ENCODE measurements at regions not wholly inside any gene's neighbourhood (a gene's known extent, or its start where the extent isn't known, plus 50 kb on each side); places are given as distances from the start of the nearest gene placed in this dataset.
"Not testable (repeated sequence)": the region's sequence is repeated elsewhere in the genome, so short reads cannot be mapped to it uniquely, and the experiment has no call there.

- DNase-seq (ENCODE audit: low read depth in 2 of 2), result no peak
These were observed 911.1 kb downstream of the KCNT2 start for GRCh38 chr1:195697130-195697529.

- DNase-seq (ENCODE audit: low read depth in 2 of 2), result no peak
These were observed 921.5 kb downstream of the KCNT2 start for GRCh38 chr1:195686764-195687163.

DNA sequence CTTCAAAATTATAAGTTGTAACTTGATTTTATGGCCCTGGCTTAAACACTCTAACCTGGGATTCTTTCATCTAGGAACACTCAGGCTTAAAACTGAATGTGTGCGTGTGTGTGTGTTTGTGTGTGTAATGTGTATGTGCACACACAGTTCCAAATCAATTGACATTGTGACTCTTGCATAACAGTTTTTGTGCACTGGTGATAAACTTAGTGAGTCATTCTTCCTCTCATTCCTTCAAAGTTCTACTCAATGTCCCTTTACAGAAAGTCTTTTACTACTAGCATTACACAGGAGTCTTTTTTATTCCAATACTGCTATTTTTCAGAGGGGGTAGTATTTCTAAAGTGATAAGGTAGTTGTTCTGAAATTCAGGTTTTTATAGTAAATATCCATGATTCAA lies 943.6 kb downstream of the KCNT2 start:
- no peak for DNase-seq (ENCODE audit: low read depth in 2 of 2)

DNA sequence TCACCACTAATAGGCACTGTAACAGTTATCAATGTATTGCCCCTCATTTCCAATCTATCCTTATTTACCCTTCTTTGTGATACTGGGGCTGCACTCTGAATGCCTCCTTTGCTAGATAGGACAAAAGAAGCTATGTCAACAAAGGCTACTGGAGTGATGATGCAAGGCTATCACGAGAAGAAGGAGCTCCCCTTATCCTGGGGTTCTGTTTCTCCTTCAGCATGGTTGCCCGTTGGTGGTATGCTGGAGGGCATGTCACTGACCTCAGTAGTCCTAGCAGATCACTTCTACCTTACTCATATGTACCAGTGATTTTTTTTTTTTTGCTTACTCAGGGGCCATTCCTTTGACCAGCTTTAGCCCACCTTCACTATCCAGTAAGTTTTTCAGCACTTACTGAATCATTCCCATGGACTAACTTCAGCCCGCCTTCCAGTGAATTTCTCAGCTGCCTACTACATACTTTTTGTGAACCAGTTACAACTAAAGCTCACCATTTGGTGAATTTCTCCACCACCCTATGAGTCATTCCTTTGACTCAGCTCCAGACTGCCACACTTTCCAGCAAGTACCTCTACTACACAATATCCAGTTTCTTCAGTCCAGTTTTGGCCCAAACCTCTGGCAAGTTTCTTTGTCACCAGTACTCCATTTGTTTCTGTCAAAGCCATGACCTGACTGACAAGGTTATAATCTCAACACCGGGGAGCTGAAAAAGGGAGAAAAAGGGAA lies 944.5 kb downstream of the KCNT2 start:
- no peak for DNase-seq (ENCODE audit: low read depth in 2 of 2)

DNA sequence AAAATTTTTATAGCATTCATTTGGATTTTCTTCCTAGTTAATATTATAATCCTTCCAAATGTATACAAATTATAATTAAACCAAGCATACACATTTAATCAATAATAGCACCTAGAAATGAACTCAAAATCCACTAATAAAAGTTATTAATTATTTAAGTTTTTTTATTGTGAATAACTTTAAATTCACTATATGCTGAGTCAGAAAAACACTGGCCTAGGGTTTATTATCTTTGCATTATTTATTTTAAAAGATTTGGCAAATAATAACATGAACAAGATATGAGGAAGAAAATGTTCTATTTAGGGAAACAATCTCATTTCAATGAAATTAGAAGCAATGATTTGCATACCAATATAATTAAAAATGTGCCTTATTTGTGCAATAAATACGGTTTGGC lies 951.5 kb downstream of the KCNT2 start:
- no peak for DNase-seq (ENCODE audit: low read depth in 2 of 2)

GRCh38 chr1:195648875-195649274 lies 959.4 kb downstream of the KCNT2 start:
- DNase-seq (ENCODE audit: low read depth in 2 of 2), result not testable (repeated sequence)

GRCh38 chr1:195637539-195637938 lies 970.7 kb downstream of the KCNT2 start:
- no peak for DNase-seq (ENCODE audit: low read depth in 2 of 2)

- no peak for DNase-seq (ENCODE audit: low read depth in 2 of 2)
These were observed 990.0 kb downstream of the KCNT2 start for GRCh38 chr1:195618287-195618686.

DNA sequence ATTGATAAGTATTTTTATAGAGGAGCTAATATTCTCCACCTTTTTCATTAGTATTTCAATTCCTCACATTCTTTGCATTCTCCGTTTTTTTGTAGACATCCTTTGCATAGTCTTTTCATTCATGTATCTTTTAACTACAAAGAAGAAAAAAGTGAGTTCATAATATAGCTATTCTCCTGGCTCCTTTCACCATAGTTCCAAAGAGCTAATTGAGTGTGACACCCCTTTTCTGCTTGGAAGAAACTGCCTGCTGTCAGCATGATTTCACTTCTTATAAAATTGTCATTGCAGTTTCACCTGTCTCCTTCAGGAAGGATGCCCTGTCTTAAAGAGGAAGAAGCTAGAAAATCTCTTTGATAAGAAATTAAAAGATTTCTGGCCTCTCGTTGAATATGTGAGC lies 991.1 kb downstream of the KCNT2 start:
- no peak for DNase-seq (ENCODE audit: low read depth in 2 of 2)

GRCh38 chr1:195608883-195609282 lies 999.4 kb downstream of the KCNT2 start:
- DNase-seq (ENCODE audit: low read depth in 2 of 2), result no peak

DNA sequence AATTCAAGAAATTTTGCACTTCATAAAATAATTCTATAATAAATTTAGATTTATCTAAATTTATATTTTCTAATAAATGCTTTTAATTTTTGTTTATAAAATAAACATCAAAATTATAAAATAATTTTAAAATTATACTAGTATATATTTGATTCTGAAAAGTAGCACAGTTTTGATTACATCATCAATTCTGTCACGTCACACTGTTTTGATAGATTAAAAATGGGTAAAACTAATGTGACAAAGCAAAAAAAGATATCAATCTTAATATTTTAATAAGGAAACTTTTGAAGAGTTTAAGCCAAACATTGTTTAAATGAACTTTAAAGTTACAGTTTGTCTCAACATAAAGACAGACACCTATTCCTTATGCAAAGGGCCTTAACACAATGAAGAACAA lies 1001.8 kb downstream of the KCNT2 start:
- no peak for DNase-seq (ENCODE audit: low read depth in 2 of 2)

GRCh38 chr1:195604287-195604686 lies 1004.0 kb downstream of the KCNT2 start:
- no peak for DNase-seq (ENCODE audit: low read depth in 2 of 2)

DNA sequence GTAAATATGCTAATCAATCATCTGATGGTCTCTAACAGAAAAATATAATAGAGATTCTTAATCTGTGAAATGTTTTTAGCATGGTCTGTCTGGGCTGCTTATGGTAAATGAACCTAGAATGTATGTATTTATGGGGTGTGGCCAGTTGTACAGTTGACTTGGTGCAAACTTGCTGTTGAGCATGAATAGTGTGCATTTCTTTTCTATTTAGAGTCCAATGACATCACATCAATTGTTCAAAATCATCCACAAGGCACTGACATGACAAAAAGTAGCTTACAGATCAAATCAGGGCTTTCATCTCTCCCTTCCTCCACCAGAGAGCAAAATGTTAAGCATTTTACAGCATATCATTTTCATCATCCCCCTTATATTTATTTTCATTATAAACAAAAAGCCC lies 1010.3 kb downstream of the KCNT2 start:
- no peak for DNase-seq (ENCODE audit: low read depth in 2 of 2)

- no peak for DNase-seq (ENCODE audit: low read depth in 2 of 2)
These were observed 1013.5 kb downstream of the KCNT2 start for GRCh38 chr1:195594773-195595172.

- no peak for DNase-seq (ENCODE audit: low read depth in 2 of 2)
These were observed 1013.9 kb downstream of the KCNT2 start for GRCh38 chr1:195594322-195594721.

GRCh38 chr1:195591917-195592672 lies 1016.1 kb downstream of the KCNT2 start:
- DNase-seq (ENCODE audit: low read depth in 2 of 2), result no peak

GRCh38 chr1:195590649-195591048 lies 1017.6 kb downstream of the KCNT2 start:
- DNase-seq (ENCODE audit: low read depth in 2 of 2), result no peak

DNA sequence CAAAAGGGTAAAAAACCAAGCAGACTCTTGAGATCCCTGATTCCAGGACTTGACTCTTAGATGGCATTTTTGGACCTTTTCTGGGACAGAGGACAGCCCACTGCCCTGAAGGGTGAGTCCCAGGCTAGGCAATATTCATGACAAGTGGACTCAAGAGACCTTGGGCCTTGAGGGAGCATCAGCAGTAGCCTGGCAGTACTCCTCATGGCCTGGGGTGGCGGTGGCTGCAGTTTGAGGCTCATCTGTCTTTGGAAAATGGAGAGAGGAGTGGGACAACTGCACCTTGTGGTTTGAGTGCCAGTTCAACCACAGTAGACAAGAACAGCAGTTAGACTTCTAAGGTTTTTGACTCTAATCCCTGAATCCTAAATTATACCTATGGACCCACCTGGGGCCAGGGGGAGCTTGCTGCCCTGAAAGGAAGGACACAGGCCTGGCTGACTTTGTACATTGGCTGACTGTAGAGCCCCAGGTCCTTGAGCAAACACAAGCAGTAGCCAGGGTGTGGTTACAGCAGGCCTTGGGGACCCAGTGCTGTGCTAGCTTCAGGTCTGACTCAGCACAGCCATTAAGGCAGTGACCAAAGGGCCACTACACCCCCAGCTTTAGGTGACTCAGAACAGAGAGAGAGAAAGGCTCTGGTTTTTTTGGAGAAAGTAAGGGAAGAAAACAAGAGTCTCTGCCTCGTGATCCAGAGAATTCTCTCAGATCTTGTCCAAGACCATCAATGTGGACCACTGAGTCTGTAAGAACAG lies 1023.2 kb downstream of the KCNT2 start:
- no peak for DNase-seq (ENCODE audit: low read depth in 2 of 2)

- DNase-seq (ENCODE audit: low read depth in 2 of 2), result no peak
These were observed 1027.3 kb downstream of the KCNT2 start for GRCh38 chr1:195580988-195581387.

GRCh38 chr1:195577748-195578147 lies 1030.5 kb downstream of the KCNT2 start:
- no peak for DNase-seq (ENCODE audit: low read depth in 2 of 2)

DNA sequence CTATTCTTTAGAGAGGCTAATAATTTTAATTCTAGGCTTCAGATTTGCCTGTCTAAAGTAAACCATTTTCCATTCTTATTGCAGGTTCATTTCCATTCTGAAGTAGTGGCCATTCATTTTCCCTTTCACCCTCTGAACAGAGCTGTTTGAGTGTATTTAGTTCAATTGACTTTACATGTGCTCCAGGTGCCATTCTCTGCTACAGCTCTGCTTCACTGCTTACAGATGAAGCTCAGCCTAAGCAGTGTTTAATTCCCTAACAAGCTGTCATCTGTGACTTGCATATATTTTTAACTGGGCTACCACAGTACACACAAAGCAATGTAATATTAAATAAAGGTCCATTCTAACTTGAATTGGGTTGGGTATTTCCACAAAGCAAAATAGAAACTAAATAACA lies 1031.6 kb downstream of the KCNT2 start:
- DNase-seq (ENCODE audit: low read depth in 2 of 2), result no peak

DNA sequence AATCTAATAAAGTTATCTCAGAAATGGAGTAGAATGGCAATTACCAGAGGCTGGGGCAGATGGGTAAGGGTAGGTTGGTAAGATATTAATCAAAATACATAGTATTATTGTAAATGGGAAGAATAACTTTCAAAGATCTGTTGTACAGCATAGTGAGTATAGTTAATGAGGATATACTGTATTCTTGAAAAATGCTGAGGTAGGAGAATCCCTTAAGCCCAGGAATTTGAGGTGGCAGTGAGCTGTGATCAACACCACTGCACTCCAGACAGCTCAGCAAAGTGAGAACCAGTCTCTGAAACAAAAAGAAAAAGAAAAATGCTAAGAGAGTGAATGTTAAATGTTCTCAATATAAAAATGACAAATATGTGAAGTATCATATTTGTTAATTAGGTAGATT lies 1033.7 kb downstream of the KCNT2 start:
- DNase-seq (ENCODE audit: low read depth in 2 of 2), result no peak
